ENCODE measurements at regions not wholly inside any gene's neighbourhood (a gene's known extent, or its start where the extent isn't known, plus 50 kb on each side); places are given as distances from the start of the nearest gene placed in this dataset.
"Not testable (repeated sequence)": the region's sequence is repeated elsewhere in the genome, so short reads cannot be mapped to it uniquely, and the experiment has no call there.

GRCh38 chr3:110494728-110495127 lies 576.9 kb upstream of the NECTIN3 start:
- DNase-seq = peak in 1 of 6 donors; percentile 10
- no peak for TF ChIP-seq CTCF (IDR thresholded peaks at IDR 0.05)

GRCh38 chr3:110495201-110495927 lies 576.3 kb upstream of the NECTIN3 start:
- no peak for FAIRE-seq
- TF ChIP-seq CTCF (IDR thresholded peaks at IDR 0.05) = no peak
- Histone ChIP-seq H3K27me3 (no peaks in the 10 kb centered on the region), H3K4me3 (no peak overlapping the region), H3K9me3 (no peaks in the 10 kb centered on the region), H3K4me1 (no peaks in the 10 kb centered on the region), H3K36me3 (no peaks in the 10 kb centered on the region), H3K27ac (no peak overlapping the region)
- peak in 1 of 6 donors; percentile 27 for DNase-seq
- intact Hi-C loops (cut with DNase I) = no loop called here
- ATAC-seq = no peak
- 73 to 78% methylated on average over 9 of the region's 9 CpGs for WGBS, 2 donors

More at GRCh38 chr3:110494728-110495127, 576.9 kb upstream of the NECTIN3 start:
- 88 to 91% methylated on average over 8 of the region's 8 CpGs for WGBS, 2 donors
- no peaks in the 10 kb centered on the region for H3K4me1 ChIP-seq
- no peaks in the 10 kb centered on the region for H3K9me3 ChIP-seq
- ATAC-seq (no peak), FAIRE-seq (no peak)
- H3K36me3 ChIP-seq = no peaks in the 10 kb centered on the region
- intact Hi-C loops (cut with DNase I) = no loop called here
- H3K4me3 ChIP-seq = no peak overlapping the region
- H3K27me3 ChIP-seq = no peaks in the 10 kb centered on the region
- H3K27ac ChIP-seq = no peak overlapping the region

- FAIRE-seq = no peak
- TF ChIP-seq CTCF (IDR thresholded peaks at IDR 0.05) = no peak
- Histone ChIP-seq H3K4me1 (no peaks in the 10 kb centered on the region), H3K27me3 (no peaks in the 10 kb centered on the region), H3K36me3 (no peaks in the 10 kb centered on the region), H3K9me3 (no peaks in the 10 kb centered on the region), H3K4me3 (no peak overlapping the region), H3K27ac (no peak overlapping the region)
- no peak for ATAC-seq
- DNase-seq = no peak
- intact Hi-C loops (cut with DNase I) = no loop called here
- 72 to 76% methylated on average over 2 of the region's 2 CpGs for WGBS, 2 donors
Observed at GRCh38 chr3:110504401-110504800, 567.2 kb upstream of the NECTIN3 start.

GRCh38 chr3:110504901-110505300 lies 566.7 kb upstream of the NECTIN3 start:
- no peaks in the 10 kb centered on the region for H3K4me1 ChIP-seq
- no peaks in the 10 kb centered on the region for H3K27me3 ChIP-seq
- DNase-seq = no peak
- intact Hi-C loops (cut with DNase I) = no loop called here
- no peaks in the 10 kb centered on the region for H3K9me3 ChIP-seq
- no peak for TF ChIP-seq CTCF (IDR thresholded peaks at IDR 0.05)
- no peak overlapping the region for H3K4me3 ChIP-seq
- no peaks in the 10 kb centered on the region for H3K36me3 ChIP-seq
- H3K27ac ChIP-seq = no peak overlapping the region
- no peak for ATAC-seq
- no peak for FAIRE-seq
- 66 to 72% methylated on average over 4 of the region's 4 CpGs for WGBS, 2 donors

- no peak for TF ChIP-seq CTCF (IDR thresholded peaks at IDR 0.05)
- no peak for DNase-seq
- intact Hi-C loops (cut with DNase I) = no loop called here
- Histone ChIP-seq H3K9me3 (no peaks in the 10 kb centered on the region), H3K4me1 (no peaks in the 10 kb centered on the region), H3K27me3 (no peaks in the 10 kb centered on the region), H3K4me3 (no peak overlapping the region), H3K27ac (no peak overlapping the region), H3K36me3 (no peaks in the 10 kb centered on the region)
- WGBS, 2 donors = 79% methylated on average over 4 of the region's 4 CpGs
- no peak for ATAC-seq
- no peak for FAIRE-seq
Observed at GRCh38 chr3:110506890-110507289, 564.7 kb upstream of the NECTIN3 start.

- H3K4me1 ChIP-seq; H3K9me3 ChIP-seq; H3K27ac ChIP-seq; ATAC-seq; H3K27me3 ChIP-seq; H3K4me3 ChIP-seq; FAIRE-seq; DNase-seq; H3K36me3 ChIP-seq; intact Hi-C loops (cut with DNase I): not testable (repeated sequence)
Observed at GRCh38 chr3:110507570-110507969, 564.0 kb upstream of the NECTIN3 start.

All from pancreas (tissue), 10 donors.